ENCODE measurements at regions not wholly inside any gene's neighbourhood (a gene's known extent, or its start where the extent isn't known, plus 50 kb on each side); places are given as distances from the start of the nearest gene placed in this dataset.

DNA sequence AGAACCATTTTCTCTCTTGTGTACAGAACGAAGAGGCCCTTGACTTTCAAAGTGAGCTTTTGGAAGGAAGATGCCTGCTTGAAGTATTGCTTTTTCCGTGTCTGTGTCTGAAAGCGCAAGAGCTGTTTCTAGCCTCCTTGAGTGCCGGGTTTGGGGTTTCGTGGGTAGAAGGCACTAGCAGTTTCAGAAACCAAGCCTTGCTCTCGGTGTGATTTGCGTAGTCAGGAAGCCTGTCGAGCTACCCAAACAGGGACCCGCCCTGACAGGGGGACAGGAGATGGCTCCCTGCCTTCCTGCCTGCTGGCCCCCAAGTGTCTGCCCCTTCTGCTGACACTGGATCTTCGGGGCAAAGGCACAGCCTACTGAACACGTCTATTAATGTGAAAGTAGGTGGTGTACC, 322.0 kb downstream of the MAF start:
- TF ChIP-seq MAZ (IDR thresholded peaks at IDR 0.05; ENCODE audit: borderline replicate concordance, low read depth, low read length), result no peak
- TF ChIP-seq, protein P1, sequence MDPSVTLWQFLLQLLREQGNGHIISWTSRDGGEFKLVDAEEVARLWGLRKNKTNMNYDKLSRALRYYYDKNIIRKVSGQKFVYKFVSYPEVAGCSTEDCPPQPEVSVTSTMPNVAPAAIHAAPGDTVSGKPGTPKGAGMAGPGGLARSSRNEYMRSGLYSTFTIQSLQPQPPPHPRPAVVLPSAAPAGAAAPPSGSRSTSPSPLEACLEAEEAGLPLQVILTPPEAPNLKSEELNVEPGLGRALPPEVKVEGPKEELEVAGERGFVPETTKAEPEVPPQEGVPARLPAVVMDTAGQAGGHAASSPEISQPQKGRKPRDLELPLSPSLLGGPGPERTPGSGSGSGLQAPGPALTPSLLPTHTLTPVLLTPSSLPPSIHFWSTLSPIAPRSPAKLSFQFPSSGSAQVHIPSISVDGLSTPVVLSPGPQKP (IDR thresholded peaks at IDR 0.05; ENCODE audit: borderline replicate concordance, low read depth, low read length), result no peak
- TF ChIP-seq BHLHE40 (IDR thresholded peaks at IDR 0.05; ENCODE audit: low read depth, low read length), result no peak
- TF ChIP-seq RAD21 (IDR thresholded peaks at IDR 0.05; ENCODE audit: low read length), result no peak
- TF ChIP-seq POLR2A (IDR thresholded peaks at IDR 0.05; ENCODE audit: low read depth, low read length), result no peak
- TF ChIP-seq NFE2L2 (IDR thresholded peaks at IDR 0.05; ENCODE audit: low read depth, low read length), result no peak
- TF ChIP-seq, protein P2, sequence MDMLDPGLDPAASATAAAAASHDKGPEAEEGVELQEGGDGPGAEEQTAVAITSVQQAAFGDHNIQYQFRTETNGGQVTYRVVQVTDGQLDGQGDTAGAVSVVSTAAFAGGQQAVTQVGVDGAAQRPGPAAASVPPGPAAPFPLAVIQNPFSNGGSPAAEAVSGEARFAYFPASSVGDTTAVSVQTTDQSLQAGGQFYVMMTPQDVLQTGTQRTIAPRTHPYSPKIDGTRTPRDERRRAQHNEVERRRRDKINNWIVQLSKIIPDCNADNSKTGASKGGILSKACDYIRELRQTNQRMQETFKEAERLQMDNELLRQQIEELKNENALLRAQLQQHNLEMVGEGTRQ (IDR thresholded peaks at IDR 0.05; ENCODE audit: low read depth, low read length), result no peak
- CTCF ChIA-PET, result interaction anchor here (0.6 kb wide), 1 partner anchor 1032 kb away, joined by 7 read pairs; no protein-coding TSS in a partner anchor
- POLR2A ChIA-PET (ENCODE audit: unreplicated experiment), result no interaction called here
- dilution Hi-C loops (cut with HindIII; ENCODE audit: low sequenced_read_pairs, unreplicated experiment), result no loop called here
- no peak overlapping the region for H2AFZ ChIP-seq (replicated peaks; ENCODE audit: low read length, poor library complexity)
- H3K4me3 ChIP-seq (ENCODE audit: insufficient read depth, low read depth, low read length), result no peak overlapping the region
- no peak overlapping the region for H3K14ac ChIP-seq (replicated peaks; ENCODE audit: low read depth, low read length)
- DNase-seq (no peak), ATAC-seq (ENCODE audit: low read depth) (no peak)
- no peak overlapping the region for H2BK15ac ChIP-seq (ENCODE audit: low read depth, low read length)
- no peak overlapping the region for H3K27ac ChIP-seq (ENCODE audit: insufficient read depth, low read length)
- H2AK5ac ChIP-seq (ENCODE audit: low read depth, low read length), result no peak overlapping the region
- H3K27me3 ChIP-seq (ENCODE audit: control insufficient read depth, insufficient read depth, low read length), result no peaks in the 10 kb centered on the region
- no peaks in the 10 kb centered on the region for H3K4me1 ChIP-seq (ENCODE audit: control insufficient read depth, insufficient read depth, low read length)
- H2BK5ac ChIP-seq (ENCODE audit: low read depth, low read length, poor library complexity, severe bottlenecking), result no peak overlapping the region
- peaks cover 16% of the 10 kb centered on the region for H3K9me3 ChIP-seq (ENCODE audit: control insufficient read depth, insufficient read depth, low read length)
- H3K4ac ChIP-seq (ENCODE audit: low read depth, low read length), result no peak overlapping the region
- H3K9me1 ChIP-seq (ENCODE audit: insufficient read depth, low read length), result no peaks in the 10 kb centered on the region
- no peak overlapping the region for H3K56ac ChIP-seq (ENCODE audit: extremely low read depth, insufficient read depth, low read length)
- no peak overlapping the region for H4K8ac ChIP-seq (ENCODE audit: low read depth in 2 of 2, low read length in 2 of 2)
- H2AK9ac ChIP-seq (replicated peaks; ENCODE audit: low read depth, low read length, poor library complexity), result no peak overlapping the region
- H2BK20ac ChIP-seq (ENCODE audit: low read depth, low read length), result no peak overlapping the region
- no peaks in the 10 kb centered on the region for H4K20me1 ChIP-seq (ENCODE audit: insufficient read depth, low read length)
- no TSS peak for BruUV-seq (replicated peaks)
- in situ Hi-C loops (cut with MboI; ENCODE audit: low sequenced_read_pairs), result no loop called here
- H3K23ac ChIP-seq (ENCODE audit: low read depth, low read length), result no peak overlapping the region
- H3K9ac ChIP-seq (ENCODE audit: low read depth, low read length), result no peak overlapping the region
- H4K5ac ChIP-seq (ENCODE audit: low read depth, low read length), result no peak overlapping the region
- no peak overlapping the region for H3K18ac ChIP-seq (ENCODE audit: low read depth, low read length)
- intact Hi-C loops (cut with micrococcal nuclease), result no loop called here
- WGBS, 2 experiments (ENCODE audit: extremely low coverage in 2 of 2, insufficient read length in 1 of 2), result no CpG with 5 or more reads among the region's 11 CpGs
- no peaks in the 10 kb centered on the region for H3K36me3 ChIP-seq (ENCODE audit: control insufficient read depth, insufficient read depth, low read length)
- no peak overlapping the region for H2BK120ac ChIP-seq (ENCODE audit: low read depth, low read length)
- H3K79me1 ChIP-seq (ENCODE audit: low read depth in 1 of 2, low read length in 2 of 2), result no peaks in the 10 kb centered on the region
- no peak overlapping the region for H4K91ac ChIP-seq (ENCODE audit: insufficient read depth, low read depth, low read length)
- H3K4me2 ChIP-seq (ENCODE audit: low read depth, low read length), result no peak overlapping the region
